ENCODE measurements at regions not wholly inside any gene's neighbourhood (a gene's known extent, or its start where the extent isn't known, plus 50 kb on each side); places are given as distances from the start of the nearest gene placed in this dataset.
A peak's percentile ranks its signal among the peaks of the same experiment; 100 is the strongest.

GRCh38 chr15:66919421-66919820 lies 146.0 kb upstream of the SMAD3 start:
- Mint-ChIP-seq H3K27ac (ENCODE audit: unreplicated experiment) (no peak overlapping the region), H3K9me3 (ENCODE audit: unreplicated experiment) (peaks cover 23% of the 10 kb centered on the region), H3K36me3 (ENCODE audit: unreplicated experiment) (peaks cover 10% of the 10 kb centered on the region), H3K4me1 (ENCODE audit: unreplicated experiment) (peaks cover 6% of the 10 kb centered on the region), H3K4me3 (ENCODE audit: unreplicated experiment) (no peak overlapping the region), H3K27me3 (ENCODE audit: unreplicated experiment) (no peaks in the 10 kb centered on the region)
- no peak for DNase-seq (ENCODE audit: extremely low spot score, unreplicated experiment)
- no peak for TF ChIP-seq CTCF (IDR thresholded peaks at IDR 0.05)

- Mint-ChIP-seq H3K9me3 (ENCODE audit: unreplicated experiment) (peaks cover 26% of the 10 kb centered on the region), H3K27me3 (ENCODE audit: unreplicated experiment) (no peaks in the 10 kb centered on the region), H3K27ac (ENCODE audit: unreplicated experiment) (no peak overlapping the region), H3K36me3 (ENCODE audit: unreplicated experiment) (peaks cover 8% of the 10 kb centered on the region), H3K4me3 (ENCODE audit: unreplicated experiment) (no peak overlapping the region), H3K4me1 (ENCODE audit: unreplicated experiment) (peaks cover 6% of the 10 kb centered on the region)
- TF ChIP-seq CTCF (IDR thresholded peaks at IDR 0.05), result no peak
- DNase-seq (ENCODE audit: extremely low spot score, unreplicated experiment), result no peak
Measured at GRCh38 chr15:66921319-66921915, 144.0 kb upstream of the SMAD3 start.

GRCh38 chr15:66922608-66923007 lies 142.8 kb upstream of the SMAD3 start:
- TF ChIP-seq CTCF (IDR thresholded peaks at IDR 0.05), result no peak
- DNase-seq (ENCODE audit: extremely low spot score, unreplicated experiment), result no peak
- Mint-ChIP-seq H3K9me3 (ENCODE audit: unreplicated experiment) (peaks cover 16% of the 10 kb centered on the region), H3K36me3 (ENCODE audit: unreplicated experiment) (no peaks in the 10 kb centered on the region), H3K4me1 (ENCODE audit: unreplicated experiment) (peaks cover 6% of the 10 kb centered on the region), H3K27me3 (ENCODE audit: unreplicated experiment) (no peaks in the 10 kb centered on the region), H3K4me3 (ENCODE audit: unreplicated experiment) (no peak overlapping the region), H3K27ac (ENCODE audit: unreplicated experiment) (no peak overlapping the region)

- Mint-ChIP-seq H3K4me1 (ENCODE audit: unreplicated experiment) (peaks cover 10% of the 10 kb centered on the region), H3K27me3 (ENCODE audit: unreplicated experiment) (no peaks in the 10 kb centered on the region), H3K4me3 (ENCODE audit: unreplicated experiment) (no peak overlapping the region), H3K9me3 (ENCODE audit: unreplicated experiment) (peaks cover 10% of the 10 kb centered on the region), H3K36me3 (ENCODE audit: unreplicated experiment) (no peaks in the 10 kb centered on the region), H3K27ac (ENCODE audit: unreplicated experiment) (no peak overlapping the region)
- peak; percentile 43 for TF ChIP-seq CTCF (IDR thresholded peaks at IDR 0.05)
- no peak for DNase-seq (ENCODE audit: extremely low spot score, unreplicated experiment)
Measured at GRCh38 chr15:66923438-66923881, 141.9 kb upstream of the SMAD3 start.

GRCh38 chr15:66924889-66925288 lies 140.5 kb upstream of the SMAD3 start:
- H3K36me3 Mint-ChIP-seq (ENCODE audit: unreplicated experiment), result no peaks in the 10 kb centered on the region
- H3K4me1 Mint-ChIP-seq (ENCODE audit: unreplicated experiment), result peaks cover 10% of the 10 kb centered on the region
- no peak for DNase-seq (ENCODE audit: extremely low spot score, unreplicated experiment)
- H3K27me3 Mint-ChIP-seq (ENCODE audit: unreplicated experiment), result no peaks in the 10 kb centered on the region
- H3K4me3 Mint-ChIP-seq (ENCODE audit: unreplicated experiment), result no peak overlapping the region
- H3K9me3 Mint-ChIP-seq (ENCODE audit: unreplicated experiment), result peaks cover 10% of the 10 kb centered on the region
- no peak overlapping the region for H3K27ac Mint-ChIP-seq (ENCODE audit: unreplicated experiment)
- TF ChIP-seq CTCF (IDR thresholded peaks at IDR 0.05), result no peak
